Skin of body (tissue), 1 donor: ENCODE measurements at regions not wholly inside any gene's neighbourhood (a gene's known extent, or its start where the extent isn't known, plus 50 kb on each side); places are given as distances from the start of the nearest gene placed in this dataset.
"Not testable (repeated sequence)": the region's sequence is repeated elsewhere in the genome, so short reads cannot be mapped to it uniquely, and the experiment has no call there.

ENCODE experiments used
- DNase-seq: peaks from one replicate; lab custom pipeline; 2025; lab: John Stamatoyannopoulos, UW

DNA sequence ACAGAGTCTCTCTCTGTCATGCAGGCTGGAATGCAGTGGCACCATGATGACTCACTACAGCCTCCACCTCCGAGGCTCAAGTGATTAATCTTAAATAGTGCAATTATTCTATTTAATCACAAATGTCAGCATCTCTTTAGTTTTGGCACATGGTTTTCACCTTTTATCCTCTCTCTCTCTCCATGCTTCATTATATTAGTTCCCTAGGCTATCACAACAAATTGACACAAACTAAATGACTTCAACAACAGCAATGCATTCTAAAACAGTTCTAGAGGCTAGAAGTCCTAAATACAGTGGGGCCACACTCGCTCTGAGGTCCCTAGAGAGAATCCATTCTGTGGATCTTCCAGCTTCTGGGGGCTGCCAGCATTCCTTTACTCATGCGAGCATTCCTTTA lies 178.2 kb upstream of the ZNG1F start:
- not testable (repeated sequence) for DNase-seq

DNA sequence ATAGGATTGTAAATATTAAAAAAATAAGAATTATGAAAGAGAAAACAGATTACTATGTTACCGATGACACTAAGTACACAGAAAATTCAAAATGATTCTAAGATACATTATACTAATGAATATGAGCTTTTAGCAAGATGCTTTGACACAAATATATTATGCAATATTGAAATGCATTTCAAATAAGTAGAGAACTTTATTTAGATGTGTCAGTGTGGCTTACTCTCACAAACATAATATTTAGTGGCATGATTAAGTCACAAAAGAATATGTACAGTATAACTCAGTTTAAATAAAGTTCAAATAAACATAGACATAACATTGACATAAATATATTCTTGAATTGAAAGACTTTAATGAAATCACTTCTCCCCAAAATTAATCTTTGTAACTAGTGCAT lies 172.7 kb upstream of the ZNG1F start:
- not testable (repeated sequence) for DNase-seq

DNA sequence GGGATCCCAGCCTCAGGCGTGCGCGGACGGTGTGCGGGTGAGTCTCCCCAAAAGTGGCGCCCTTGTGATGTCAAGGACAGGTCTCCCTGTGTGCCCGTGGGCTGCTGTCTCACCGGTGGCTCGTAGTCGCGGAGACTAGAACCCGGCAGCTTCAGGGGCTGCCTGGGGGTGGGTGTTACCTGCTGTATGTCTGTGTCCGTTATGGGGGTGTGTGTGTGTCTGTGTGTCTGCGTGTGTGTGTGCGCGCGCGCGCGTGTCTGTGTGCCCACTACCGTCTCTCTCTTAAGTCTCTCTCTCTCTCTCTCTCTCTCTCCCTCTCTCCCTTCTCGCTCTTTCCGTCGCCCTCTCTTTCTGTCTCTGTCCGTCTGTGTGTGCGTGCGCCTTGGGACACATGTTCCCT lies 170.0 kb upstream of the ZNG1F start:
- DNase-seq = not testable (repeated sequence)

DNA sequence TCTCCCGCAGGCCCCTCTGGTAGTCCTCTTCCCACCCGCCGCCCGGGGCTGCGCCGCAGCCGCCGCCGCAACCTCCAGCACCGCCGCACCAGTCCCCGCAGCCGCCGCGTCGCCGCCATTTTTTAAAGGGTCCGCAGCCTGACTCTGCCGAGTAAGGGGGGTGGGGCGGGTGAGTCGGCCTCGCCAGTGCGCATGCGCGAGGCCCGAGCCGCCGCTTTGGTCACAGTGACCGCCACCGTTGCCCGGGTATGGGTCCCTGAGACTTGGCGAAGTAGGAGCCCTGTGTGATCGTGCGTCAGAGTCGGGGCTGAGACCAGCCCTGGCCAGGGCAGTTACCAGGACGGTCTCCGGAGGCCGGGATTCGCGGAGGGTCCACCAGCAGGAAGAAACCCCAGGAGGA lies 169.6 kb upstream of the ZNG1F start:
- peak; percentile 33 for DNase-seq

DNA sequence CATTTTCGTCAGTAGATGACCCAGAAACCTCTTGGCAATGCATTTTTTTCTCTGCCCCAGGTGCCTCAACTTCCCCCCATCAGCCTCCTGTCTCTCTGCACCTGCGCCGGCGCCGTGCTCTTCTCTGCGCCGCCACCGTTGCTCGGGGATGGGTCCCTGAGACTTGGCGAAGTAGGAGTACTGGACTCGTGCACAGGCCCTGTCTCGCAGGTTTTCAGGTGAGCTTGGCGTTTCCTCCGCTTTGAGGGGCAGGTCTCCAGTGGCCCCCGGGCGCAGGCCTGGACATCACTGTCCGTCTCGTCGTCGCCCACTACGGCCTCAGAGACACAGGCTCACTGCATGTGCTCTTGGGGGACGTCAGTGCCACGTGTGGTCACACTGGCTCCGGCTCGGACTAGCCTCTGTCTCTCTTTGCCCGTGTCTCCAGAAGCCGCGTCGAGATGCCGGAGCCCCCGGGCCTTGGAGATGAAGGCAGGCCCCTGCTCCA lies 168.8 kb upstream of the ZNG1F start:
- not testable (repeated sequence) for DNase-seq

DNA sequence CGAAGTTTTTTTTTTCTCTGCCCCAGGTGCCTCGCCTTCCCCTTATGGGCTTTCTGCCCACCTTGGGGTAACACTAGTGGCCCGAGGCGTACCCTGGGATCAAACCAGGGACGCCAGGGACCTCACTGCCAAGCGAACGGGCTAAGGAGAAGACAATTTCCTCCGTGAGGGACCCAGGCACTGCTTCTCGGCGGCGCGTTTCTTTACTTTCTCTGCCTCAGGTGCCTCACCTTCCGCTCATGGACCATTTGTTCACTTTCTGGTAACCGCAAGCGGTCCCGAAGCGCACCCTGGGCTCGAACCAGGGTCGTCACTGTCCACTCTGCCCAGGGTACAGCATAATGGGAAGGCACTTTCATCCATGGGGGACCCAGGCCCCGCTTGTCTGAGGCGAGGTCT lies 168.2 kb upstream of the ZNG1F start:
- DNase-seq = not testable (repeated sequence)

DNA sequence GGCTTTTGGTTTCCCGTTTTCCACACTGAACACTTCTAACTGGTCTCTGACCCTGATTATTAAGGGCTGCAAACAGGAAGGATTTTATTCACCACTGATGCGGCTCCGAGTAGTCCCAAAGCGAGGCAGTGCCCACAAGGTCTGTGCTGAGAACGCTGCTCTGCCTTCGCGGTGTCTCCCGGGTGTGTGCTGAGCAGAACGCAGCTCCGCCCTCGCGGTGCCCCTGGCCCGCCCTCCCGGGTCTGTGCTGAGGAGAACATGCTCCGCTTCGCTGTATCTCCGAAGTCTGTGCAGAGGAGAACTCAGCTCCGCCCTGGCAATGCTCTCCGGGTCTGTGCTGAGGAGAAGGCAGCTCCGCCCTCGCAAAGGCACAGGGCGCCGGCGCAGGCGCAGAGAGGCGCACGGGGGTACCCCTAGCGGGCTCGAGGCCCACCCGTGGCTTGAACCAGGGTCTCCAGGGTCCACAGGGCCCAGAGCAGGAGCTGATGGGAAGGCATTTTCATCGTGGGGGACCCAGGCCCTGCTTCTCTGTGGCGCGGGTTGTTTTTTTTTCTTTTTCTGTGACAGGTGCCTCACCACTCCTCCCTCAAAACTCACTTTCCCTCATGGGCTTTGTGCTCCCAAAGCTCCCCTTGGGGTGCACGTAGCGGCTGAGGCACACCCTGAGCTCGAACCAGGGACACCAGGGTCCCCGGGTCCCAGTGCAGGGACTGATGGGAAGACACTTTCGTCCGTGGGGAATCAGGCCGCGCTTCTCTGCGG lies 167.7 kb upstream of the ZNG1F start:
- DNase-seq = peak; percentile 31

DNA sequence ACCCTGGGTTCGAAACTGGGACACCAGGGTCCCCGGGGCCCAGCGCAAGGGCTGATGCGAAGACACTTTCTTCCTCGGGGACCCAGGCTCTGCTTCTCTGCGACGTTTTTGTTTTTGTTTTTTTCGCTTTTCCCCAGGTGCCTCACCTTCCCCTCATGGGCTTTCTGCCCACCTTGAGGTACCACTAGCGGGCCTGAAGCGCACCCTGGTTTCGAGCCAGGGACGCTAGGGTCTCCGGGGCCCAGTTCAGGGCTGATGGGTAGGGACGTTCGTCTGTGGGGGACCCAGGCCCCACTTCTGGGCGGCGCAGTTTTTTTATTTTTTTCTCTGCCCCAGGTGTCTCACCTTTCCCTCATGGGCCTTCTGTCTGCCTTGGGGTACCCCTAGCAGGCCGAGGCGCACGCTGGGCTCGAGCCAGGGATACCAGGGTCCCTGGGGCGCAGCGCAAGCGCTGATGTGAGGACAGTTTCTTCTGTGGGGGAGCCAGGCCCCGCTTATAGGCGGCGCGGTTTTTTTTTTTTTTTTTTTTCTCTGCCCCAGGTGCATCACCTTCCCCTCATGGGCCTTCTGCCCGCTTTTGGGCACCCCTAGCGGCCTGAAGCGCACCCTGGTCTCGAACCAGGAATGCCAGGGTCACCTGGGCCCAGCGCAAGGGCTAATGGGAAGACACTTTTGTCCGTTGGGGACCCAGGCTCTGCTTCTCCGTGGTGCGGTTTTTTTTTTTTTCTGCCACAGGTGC lies 166.8 kb upstream of the ZNG1F start:
- not testable (repeated sequence) for DNase-seq

DNA sequence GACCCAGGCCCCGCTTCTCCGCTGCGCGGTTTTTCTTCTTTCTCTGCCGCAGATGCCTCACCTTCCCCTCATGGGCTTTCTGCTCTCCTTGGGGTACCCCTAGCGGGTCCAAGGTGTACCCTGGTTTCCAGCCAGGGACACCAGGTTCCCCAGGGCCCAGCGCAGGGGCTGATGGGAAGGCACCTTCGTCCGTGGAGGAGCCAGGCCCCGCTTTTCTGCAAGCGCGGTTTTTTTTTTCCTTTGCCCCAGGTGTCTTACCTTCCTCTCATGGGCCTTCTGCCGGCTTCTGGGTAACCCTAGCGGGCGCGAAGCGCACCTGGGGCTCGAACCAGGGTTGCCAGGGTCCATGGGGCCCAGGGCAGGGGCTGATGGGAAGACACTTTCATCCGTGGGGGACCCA lies 165.9 kb upstream of the ZNG1F start:
- not testable (repeated sequence) for DNase-seq

DNA sequence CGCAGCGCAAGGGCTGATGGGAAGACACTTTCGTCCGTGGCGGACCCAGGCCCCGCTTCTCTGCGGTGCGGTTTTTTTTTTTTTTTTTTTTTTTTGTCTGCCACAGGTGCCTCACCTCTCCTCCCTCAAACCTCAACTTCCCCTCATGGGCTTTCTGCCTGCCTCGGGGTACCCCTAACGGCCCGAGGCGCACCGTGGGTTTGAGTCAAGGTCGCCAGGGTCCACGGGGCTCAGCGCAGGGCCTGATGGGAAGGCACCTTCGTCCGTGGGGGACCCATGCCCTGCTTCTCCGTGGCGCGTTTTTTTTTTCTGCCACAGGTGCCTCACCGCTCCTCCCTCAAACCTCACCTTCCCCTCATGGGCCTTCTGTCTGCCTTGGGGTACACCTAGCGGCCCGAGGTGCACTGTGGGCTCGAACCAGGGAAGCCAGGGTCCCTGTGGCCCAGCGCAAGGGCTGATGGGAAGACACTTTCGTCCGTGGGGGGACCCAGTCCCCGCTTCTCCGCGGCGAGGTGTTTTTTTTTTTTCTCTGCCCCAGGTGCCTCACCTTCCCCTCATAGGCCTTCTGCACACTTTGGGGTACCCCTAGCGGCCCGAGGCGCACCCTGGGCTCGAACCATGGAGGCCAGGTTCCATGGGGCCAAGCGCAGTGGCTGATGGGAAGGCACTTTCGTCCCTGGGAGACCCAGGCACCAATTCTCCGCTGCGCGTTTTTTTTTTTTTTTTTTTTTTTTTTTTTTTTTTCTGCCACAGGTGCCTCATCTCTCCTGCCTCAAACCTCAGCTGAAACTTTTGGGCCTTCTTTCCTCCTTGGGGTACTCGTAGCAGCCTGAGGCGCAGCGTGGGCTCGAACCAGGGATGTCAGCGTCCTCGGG lies 165.2 kb upstream of the ZNG1F start:
- not testable (repeated sequence) for DNase-seq

DNA sequence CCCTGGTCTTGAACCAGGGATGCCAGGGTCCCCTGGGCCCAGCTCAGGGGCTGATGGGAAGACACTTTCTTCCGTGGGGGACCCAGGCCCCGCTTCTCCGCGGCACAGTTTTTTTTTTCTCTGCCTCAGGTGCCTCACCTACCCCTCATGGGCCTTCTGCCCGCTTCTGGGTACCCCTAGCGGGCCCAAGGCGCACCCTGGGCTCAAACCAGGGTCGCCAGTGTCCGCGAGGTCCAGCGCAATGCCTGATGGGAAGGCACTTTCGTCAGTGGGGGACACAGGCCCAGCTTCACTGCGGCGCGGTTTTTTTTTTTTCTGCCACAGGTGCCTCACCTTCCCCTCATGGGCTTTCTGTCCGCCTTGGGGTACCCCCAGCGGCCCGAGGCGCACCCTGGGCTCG lies 163.9 kb upstream of the ZNG1F start:
- DNase-seq = not testable (repeated sequence)

DNA sequence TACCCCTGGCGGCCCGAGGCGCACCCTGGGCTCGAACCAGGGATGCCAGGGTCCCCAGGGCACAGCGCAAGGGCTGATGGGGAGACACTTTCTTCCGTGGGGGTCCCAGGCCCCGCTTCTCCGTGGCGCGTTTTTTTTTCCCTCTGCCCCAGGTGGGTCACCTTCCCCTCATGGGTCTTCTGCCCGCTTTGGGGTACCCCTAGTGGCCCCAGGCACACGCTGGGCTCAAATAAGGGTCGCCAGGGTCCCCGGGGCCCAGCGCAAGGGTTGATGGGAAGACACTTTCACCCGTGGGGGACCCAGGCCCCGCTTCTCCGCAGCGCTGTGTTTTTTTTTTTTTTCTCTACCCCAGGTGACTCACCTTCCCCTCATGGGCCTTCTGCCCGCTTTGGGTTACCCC lies 163.3 kb upstream of the ZNG1F start:
- DNase-seq = not testable (repeated sequence)

DNA sequence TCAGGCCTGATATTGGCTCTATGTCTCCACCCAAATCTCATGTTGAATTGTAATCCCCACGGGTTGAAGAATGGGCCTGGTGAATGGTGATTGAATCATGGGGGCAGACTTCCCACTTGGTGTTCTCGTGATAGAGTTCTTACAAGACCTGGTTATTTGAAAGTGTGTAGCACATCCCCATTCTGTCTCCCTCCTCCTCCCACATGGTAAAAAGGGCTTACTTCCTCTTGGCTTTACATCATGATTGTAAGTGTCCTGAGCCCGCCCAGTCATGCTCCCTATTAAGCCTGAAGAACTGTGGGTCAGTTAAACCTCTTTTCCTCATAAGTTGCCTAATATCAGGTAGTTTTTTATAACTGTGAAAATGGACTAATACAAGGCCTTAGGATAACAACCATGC lies 158.8 kb upstream of the ZNG1F start:
- DNase-seq = not testable (repeated sequence)

DNA sequence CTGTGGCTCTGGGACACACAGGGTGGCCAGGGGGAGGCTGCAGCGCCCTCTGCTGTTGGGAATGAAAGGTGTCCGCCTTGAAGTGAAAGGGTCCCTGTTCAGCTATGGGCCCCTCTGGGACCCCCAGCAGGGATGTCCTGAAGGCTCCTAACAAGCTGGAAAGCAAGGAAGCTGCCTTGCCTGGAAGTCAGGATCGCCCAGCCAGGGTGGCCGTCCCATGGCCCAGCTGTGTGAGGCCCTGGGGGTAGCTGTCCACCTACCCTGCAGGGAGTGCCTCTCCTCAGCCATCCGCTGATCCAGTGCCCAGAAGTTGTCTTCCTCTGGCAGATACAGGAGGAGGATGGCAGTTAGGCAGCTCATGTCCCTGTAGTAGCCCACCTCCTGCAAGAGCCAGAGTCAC lies 143.4 kb upstream of the ZNG1F start:
- DNase-seq = not testable (repeated sequence)

DNA sequence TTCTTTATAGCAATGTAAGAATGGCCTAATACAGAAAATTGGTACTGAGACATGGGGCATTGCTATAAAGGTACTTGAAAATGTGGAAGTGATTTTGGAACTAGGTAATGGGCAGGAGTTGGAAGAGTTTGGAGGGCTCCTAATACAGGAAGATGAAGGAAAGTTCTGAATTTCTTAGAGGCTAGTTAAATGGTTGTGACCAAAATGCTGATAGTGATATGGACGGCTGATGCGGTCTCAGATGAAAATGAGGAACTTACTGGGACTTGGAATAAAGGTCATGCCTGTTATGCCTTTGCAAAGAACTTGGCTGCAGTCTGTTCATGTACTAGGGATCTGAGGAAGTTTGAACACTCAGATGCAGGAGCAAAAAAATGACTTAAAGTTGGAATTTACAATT lies 132.2 kb upstream of the ZNG1F start:
- DNase-seq = not testable (repeated sequence)

DNA sequence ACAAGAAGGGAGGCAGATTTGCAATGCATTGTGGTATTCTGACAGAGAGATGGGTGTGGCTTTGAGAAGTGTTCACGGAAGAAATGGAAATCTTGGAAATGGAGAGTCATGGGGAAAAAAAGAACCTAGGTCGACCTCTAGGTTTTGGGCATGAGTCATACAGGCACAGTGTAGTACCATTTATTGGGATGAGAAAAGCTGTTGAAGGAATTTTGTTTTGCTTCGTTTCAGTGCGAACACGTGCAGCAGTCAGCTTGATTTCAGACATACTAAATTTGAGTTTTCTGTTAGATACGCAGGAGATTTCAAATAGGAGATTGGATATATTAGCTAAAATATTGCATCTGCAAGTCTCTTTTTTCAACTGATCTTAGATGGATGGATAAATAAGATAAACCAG lies 119.8 kb upstream of the ZNG1F start:
- not testable (repeated sequence) for DNase-seq

DNA sequence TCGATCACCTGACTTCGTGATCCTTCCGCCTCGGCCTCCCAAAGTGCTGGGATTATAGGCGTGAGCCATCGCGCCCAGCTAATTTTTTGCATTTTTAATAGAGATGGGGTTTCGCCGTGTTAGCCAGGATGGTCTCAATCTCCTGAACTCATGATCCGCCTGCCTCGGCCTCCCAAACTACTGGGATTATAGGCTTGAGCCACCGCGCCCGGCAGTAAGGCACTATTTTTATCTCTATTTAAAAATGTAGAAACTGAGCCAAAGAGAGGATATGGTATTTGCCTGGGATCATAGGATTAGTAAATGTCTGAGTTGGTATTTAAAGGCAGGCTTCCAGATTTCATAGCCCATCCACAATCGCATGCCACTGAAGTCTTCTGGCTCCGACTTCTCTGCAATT lies 96.6 kb upstream of the ZNG1F start:
- DNase-seq = not testable (repeated sequence)

DNA sequence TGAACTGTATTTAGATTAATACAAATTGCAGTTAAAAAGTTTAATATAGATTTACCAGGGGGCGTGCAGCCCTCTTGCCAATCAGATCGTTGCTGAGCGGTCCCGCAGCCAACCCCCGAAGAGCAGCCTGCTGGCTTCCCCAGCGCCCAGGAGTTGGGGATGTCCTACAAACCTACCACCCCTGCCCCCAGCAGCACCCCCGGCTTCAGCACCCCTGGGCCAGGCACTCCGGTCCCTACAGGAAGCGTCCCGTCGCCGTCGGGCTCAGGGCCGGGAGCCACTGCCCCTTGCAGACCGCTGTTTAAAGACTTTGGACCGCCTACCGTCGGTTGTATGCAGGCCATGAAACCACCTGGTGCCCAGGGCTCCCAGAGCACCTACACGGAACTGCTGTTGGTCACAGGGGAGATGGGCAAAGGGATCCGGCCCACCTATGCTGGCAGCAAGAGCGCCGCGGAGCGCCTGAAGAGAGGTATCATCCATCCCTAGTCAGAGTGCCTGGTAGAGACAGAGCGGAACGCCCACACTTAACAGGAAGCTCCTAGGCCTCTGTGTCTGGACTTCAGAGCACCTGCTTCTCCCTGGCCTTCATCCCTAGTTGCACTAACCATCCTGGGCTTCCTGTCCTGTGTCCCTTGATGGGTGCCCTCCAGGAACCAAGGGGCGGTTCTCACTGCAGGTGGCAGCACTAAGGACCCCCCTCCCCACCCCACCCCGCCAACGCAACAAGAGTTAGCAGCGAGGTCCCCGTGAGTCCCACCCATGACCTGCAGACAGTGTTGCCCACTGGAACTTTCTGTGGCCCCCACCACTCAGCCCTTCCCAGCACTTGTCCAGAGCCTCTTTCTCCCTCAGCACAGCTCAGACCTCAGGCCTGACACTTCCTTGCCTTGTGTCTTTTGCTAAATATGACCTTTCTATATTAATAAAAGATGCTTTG lies 91.5 kb upstream of the ZNG1F start:
- DNase-seq = not testable (repeated sequence)

DNA sequence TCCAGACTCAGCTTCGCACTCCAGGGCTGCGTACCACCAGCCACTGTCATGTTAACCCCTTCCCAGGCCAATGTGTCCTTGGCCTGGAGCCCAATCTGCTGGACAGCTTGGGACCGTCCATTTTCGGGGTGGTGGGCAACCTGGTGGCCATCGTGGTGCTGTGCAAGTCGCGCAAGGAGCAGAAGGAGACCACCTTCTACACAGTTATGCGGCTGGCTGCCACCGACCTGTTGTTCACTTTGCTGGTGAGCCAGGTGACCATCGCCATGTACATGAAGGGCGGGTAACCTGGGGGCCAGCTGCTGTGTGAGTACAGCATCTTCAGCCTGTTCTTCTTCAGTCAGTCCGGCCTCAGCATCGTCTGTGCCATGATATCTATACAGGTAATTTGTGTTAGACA lies 90.3 kb upstream of the ZNG1F start:
- not testable (repeated sequence) for DNase-seq

DNA sequence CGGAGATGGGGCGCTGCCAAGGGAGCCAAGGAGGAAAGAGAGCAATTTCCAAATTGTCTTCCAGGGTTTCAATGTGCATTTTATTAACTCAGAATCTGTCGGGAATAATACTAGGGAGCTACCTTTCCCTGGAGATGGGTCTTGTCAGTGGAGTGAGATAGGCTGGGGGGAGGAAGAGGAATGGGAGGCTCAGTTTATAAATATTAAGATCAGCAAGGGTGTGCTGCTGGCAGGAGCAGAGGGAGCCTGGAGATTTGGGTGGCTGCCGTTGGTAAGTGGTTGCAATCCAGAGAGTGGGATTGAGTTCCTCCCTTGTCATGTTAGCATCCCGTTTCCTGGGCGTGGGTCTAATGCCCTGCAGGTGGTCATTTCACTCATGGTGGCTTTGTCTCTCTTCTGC lies 89.9 kb upstream of the ZNG1F start:
- not testable (repeated sequence) for DNase-seq
